ENCODE measurements at regions not wholly inside any gene's neighbourhood (a gene's known extent, or its start where the extent isn't known, plus 50 kb on each side); places are given as distances from the start of the nearest gene placed in this dataset.

GRCh38 chr22:26893173-26894110, 236.1 kb downstream of the MIAT start:
- H3K4me3 ChIP-seq (ENCODE audit: insufficient read depth, low read depth, low read length) = no peak overlapping the region
- no peaks in the 10 kb centered on the region for H3K36me3 ChIP-seq (replicated peaks; ENCODE audit: control insufficient read depth, insufficient read depth, low read length)
- peak; percentile 69 for DNase-seq
- H3K27me3 ChIP-seq (ENCODE audit: control insufficient read depth, insufficient read depth, low read length) = no peaks in the 10 kb centered on the region

- Histone ChIP-seq H3K4me3 (ENCODE audit: insufficient read depth, low read depth, low read length) (no peak overlapping the region), H3K27me3 (ENCODE audit: control insufficient read depth, insufficient read depth, low read length) (no peaks in the 10 kb centered on the region), H3K36me3 (replicated peaks; ENCODE audit: control insufficient read depth, insufficient read depth, low read length) (no peaks in the 10 kb centered on the region)
- DNase-seq = no peak
Measured at GRCh38 chr22:26894362-26894761, 237.0 kb downstream of the MIAT start.

DNA sequence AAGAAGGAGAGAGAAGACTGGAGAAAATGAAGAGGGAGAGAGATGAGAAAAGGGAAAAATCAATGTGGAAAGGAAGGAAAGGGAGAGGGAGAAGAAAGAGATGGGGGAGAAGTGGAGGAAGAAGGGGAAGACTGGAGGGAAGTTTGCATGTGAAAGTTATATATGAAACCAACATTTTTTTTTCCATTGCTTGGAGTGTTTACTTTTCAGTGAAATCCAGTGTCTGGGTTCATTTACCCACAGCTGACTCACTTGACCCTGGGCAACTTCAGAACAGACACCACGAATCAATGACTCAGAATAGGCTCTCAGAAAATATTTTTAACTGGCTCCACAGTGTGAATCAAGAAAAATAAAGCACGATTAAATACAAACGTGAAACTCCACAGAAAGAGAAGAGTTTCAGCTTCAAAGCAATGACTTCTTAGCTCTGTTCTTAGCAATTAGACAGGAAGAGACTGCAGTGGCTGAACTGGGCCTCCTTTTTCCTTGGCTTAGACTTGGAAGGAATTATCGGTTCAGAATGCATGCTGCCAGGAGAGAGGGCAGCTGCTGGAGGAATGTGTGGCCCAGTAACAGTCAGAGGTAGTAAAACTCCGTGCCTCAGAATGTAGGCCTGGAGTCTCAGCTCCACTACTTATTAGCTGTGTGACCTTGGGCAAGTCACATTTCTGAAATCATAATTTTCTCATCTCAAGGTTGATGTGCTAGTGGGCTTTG, 237.5 kb downstream of the MIAT start:
- no peak for DNase-seq
- Histone ChIP-seq H3K27me3 (ENCODE audit: control insufficient read depth, insufficient read depth, low read length) (no peaks in the 10 kb centered on the region), H3K36me3 (replicated peaks; ENCODE audit: control insufficient read depth, insufficient read depth, low read length) (no peaks in the 10 kb centered on the region), H3K4me3 (ENCODE audit: insufficient read depth, low read depth, low read length) (no peak overlapping the region)

DNA sequence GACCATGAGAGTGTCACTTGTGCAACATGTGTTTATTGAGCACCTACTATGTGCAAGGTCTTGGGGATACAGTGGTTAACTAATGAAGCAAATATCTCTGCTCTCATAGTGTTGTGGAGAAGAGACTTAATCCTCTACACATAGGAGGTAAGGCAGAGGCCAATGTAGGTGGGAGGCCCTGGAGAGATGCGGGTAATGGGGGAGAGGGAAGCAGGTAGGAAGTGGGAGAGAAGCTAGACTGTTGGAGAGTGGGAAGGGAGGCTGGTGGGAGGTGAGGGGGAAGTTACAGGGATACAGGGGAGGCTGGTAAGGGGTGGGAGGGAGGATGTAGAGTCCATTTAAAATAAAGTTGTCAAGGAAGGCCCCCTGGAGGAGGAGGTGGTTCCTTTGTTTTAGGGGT, 240.0 kb downstream of the MIAT start:
- DNase-seq = no peak
- Histone ChIP-seq H3K27me3 (ENCODE audit: control insufficient read depth, insufficient read depth, low read length) (no peaks in the 10 kb centered on the region), H3K4me3 (ENCODE audit: insufficient read depth, low read depth, low read length) (no peak overlapping the region), H3K36me3 (replicated peaks; ENCODE audit: control insufficient read depth, insufficient read depth, low read length) (no peaks in the 10 kb centered on the region)

- H3K4me3 ChIP-seq (ENCODE audit: insufficient read depth, low read depth, low read length) = no peak overlapping the region
- no peak for DNase-seq
- peaks cover 5% of the 10 kb centered on the region; the same call in 1 of the 2 replicates for H3K27me3 ChIP-seq (ENCODE audit: control insufficient read depth, insufficient read depth, low read length)
- no peaks in the 10 kb centered on the region for H3K36me3 ChIP-seq (replicated peaks; ENCODE audit: control insufficient read depth, insufficient read depth, low read length)
Measured at GRCh38 chr22:26898946-26899605, 241.7 kb downstream of the MIAT start.

DNA sequence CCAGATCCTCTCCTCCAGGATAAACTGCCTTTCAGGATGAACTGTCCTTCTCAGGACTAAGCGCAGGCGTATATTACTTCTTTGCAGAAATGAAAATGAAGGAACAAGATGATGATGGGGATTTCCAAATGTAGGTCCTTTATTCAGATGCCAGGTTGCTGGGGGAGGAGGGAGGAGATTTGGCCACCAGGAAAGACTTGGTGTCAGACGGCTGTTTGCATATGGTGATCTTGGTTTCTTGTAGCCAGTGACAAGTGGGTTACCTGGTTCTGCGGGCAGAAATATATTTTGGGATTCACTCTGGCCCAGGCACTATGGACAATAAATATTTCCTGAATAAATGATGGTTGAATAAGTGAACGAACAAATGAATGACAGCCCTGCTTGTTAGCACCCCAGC, 243.4 kb downstream of the MIAT start:
- H3K4me3 ChIP-seq (ENCODE audit: insufficient read depth, low read depth, low read length) = no peak overlapping the region
- no peaks in the 10 kb centered on the region for H3K36me3 ChIP-seq (replicated peaks; ENCODE audit: control insufficient read depth, insufficient read depth, low read length)
- peak; percentile 33 for DNase-seq
- peaks cover 13% of the 10 kb centered on the region for H3K27me3 ChIP-seq (ENCODE audit: control insufficient read depth, insufficient read depth, low read length)

DNA sequence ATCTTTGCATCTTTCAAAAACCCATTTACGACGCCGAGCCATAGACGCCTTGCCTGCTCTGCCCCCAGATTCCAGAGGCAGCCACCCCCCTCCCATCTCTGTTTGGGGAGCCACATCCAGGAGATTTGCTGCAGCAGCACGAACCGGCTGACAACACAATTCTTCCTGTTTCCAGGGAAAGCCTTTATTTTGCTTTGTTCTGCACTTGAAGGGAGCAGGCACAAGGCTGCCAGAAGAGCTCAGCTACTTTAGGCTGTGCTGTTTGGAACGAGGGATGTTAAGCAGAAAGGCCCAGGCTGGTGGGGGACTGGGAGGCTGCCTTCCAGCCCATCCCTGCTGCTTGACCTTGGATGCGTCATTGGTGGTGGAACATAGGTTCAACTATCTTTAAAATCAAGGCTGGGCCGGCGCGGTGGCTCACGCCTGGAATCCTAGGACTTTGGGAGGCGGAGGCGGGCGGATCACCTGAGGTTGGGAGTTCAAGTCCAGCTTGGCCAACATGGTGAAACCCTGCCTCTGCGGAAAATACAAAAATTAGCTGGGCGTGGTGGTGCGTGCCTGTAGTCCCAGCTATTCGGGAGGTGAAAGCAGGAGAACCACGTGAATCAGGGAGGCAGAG, 243.9 kb downstream of the MIAT start:
- peak; percentile 37 for DNase-seq
- Histone ChIP-seq H3K27me3 (ENCODE audit: control insufficient read depth, insufficient read depth, low read length) (peaks cover 13% of the 10 kb centered on the region), H3K4me3 (ENCODE audit: insufficient read depth, low read depth, low read length) (no peak overlapping the region), H3K36me3 (replicated peaks; ENCODE audit: control insufficient read depth, insufficient read depth, low read length) (no peaks in the 10 kb centered on the region)

DNA sequence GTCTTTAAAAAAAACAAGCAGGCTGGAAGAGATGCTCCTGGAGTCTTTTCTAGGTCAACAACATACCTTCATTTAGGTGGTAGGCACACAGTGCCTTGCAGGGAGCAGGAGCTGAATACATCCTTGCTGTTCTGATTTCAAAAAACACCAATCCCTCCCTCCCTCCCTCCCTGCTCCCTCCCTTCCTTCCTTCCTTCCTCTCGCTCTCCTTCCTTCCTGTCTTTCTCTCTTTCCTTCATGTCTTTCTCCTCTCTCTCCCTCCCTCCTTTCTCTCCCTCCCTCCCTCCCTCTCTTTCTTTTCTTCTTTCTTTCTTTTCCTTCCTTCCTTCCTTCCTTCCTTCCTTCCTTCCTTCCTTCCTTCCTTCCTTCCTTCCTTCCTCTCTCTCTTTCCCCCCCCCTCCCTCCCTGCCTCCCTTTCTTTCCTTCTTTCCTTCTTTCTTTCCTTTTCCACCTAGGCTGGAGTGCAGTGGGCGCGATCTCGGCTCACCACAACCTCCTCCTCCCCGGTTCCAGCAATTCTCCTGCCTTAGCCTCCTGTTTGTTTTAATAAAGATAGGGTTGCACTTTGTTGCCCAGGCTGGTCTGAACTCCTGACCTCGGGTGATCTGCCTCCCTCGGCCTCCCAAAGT, 245.1 kb downstream of the MIAT start:
- peak overlapping the region; percentile 47 for H3K4me3 ChIP-seq (ENCODE audit: insufficient read depth, low read depth, low read length)
- no peak for DNase-seq
- H3K36me3 ChIP-seq (replicated peaks; ENCODE audit: control insufficient read depth, insufficient read depth, low read length) = no peaks in the 10 kb centered on the region
- H3K27me3 ChIP-seq (ENCODE audit: control insufficient read depth, insufficient read depth, low read length) = peaks cover 13% of the 10 kb centered on the region

- peak overlapping the region; percentile 47 for H3K4me3 ChIP-seq (ENCODE audit: insufficient read depth, low read depth, low read length)
- peak; percentile 81 for DNase-seq
- H3K36me3 ChIP-seq (replicated peaks; ENCODE audit: control insufficient read depth, insufficient read depth, low read length) = no peaks in the 10 kb centered on the region
- H3K27me3 ChIP-seq (ENCODE audit: control insufficient read depth, insufficient read depth, low read length) = peaks cover 13% of the 10 kb centered on the region
Measured at GRCh38 chr22:26903030-26903856, 245.9 kb downstream of the MIAT start.

GRCh38 chr22:26904483-26904882, 247.1 kb downstream of the MIAT start:
- Histone ChIP-seq H3K36me3 (replicated peaks; ENCODE audit: control insufficient read depth, insufficient read depth, low read length) (no peaks in the 10 kb centered on the region), H3K4me3 (ENCODE audit: insufficient read depth, low read depth, low read length) (no peak overlapping the region), H3K27me3 (ENCODE audit: control insufficient read depth, insufficient read depth, low read length) (peaks cover 13% of the 10 kb centered on the region)
- no peak for DNase-seq

GRCh38 chr22:26905076-26905475, 247.7 kb downstream of the MIAT start:
- H3K27me3 ChIP-seq (ENCODE audit: control insufficient read depth, insufficient read depth, low read length) = peaks cover 13% of the 10 kb centered on the region
- no peak for DNase-seq
- H3K36me3 ChIP-seq (replicated peaks; ENCODE audit: control insufficient read depth, insufficient read depth, low read length) = no peaks in the 10 kb centered on the region
- no peak overlapping the region for H3K4me3 ChIP-seq (ENCODE audit: insufficient read depth, low read depth, low read length)

- DNase-seq = no peak
- no peaks in the 10 kb centered on the region for H3K36me3 ChIP-seq (replicated peaks; ENCODE audit: control insufficient read depth, insufficient read depth, low read length)
- no peak overlapping the region for H3K4me3 ChIP-seq (ENCODE audit: insufficient read depth, low read depth, low read length)
- H3K27me3 ChIP-seq (ENCODE audit: control insufficient read depth, insufficient read depth, low read length) = peaks cover 16% of the 10 kb centered on the region
Measured at GRCh38 chr22:26905640-26906039, 248.3 kb downstream of the MIAT start.

DNA sequence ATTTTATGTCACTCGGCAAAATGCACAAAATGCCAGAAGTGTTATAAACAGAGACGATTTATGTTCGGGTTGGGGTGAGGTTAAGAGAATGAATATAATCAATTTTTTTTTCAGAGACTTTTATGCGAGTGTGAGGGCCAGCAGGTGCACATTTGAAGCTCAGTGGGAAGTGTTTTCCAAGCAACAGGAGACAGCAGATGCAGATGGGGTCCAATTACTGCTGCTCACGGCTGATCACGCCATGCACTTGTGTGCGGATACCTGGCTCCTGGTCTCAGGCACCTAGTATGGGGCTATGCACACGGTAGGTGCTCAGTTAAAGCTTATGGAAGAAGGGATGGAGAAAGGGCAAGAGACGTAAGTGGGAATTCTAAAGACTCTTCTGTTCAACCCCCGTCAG, 249.1 kb downstream of the MIAT start:
- no peak for DNase-seq
- H3K4me3 ChIP-seq (ENCODE audit: insufficient read depth, low read depth, low read length) = no peak overlapping the region
- peaks cover 19% of the 10 kb centered on the region for H3K27me3 ChIP-seq (ENCODE audit: control insufficient read depth, insufficient read depth, low read length)
- no peaks in the 10 kb centered on the region for H3K36me3 ChIP-seq (replicated peaks; ENCODE audit: control insufficient read depth, insufficient read depth, low read length)

Measured in H7 (cell line).